Right renal pelvis (tissue), 4 donors: ENCODE measurements at regions not wholly inside any gene's neighbourhood (a gene's known extent, or its start where the extent isn't known, plus 50 kb on each side); places are given as distances from the start of the nearest gene placed in this dataset.
"Not testable (repeated sequence)": the region's sequence is repeated elsewhere in the genome, so short reads cannot be mapped to it uniquely, and the experiment has no call there.

ENCODE experiments used
- DNase-seq, 4 donors: peaks; one replicate each; pipeline ENCODE4 v3.0.0-alpha.2; 2013; ENCODE audit warnings: low read depth in 4 of 4, low spot score in 3 of 4, missing footprints in 1 of 4

DNA sequence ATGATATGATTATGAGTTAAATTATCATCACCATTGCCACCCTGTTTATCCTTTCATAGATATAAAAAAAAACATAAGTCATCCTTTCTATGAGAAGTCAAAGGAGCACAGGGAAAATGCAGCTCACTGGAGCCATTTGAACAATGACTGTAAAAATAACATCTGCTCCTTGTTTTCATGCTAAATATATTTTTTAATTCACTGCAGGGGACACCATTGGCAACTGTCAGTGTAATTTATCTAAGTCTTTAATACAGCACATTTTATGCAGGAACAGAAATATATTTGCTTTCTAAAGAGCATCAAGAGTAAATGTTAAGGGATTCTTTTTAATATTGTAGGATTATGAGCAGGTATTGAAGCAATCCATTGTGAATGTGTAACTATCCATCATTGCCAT, 371.3 kb downstream of the ZBBX start:
- no peak for DNase-seq

GRCh38 chr3:167001374-167001773, 378.7 kb downstream of the ZBBX start:
- DNase-seq = no peak

DNA sequence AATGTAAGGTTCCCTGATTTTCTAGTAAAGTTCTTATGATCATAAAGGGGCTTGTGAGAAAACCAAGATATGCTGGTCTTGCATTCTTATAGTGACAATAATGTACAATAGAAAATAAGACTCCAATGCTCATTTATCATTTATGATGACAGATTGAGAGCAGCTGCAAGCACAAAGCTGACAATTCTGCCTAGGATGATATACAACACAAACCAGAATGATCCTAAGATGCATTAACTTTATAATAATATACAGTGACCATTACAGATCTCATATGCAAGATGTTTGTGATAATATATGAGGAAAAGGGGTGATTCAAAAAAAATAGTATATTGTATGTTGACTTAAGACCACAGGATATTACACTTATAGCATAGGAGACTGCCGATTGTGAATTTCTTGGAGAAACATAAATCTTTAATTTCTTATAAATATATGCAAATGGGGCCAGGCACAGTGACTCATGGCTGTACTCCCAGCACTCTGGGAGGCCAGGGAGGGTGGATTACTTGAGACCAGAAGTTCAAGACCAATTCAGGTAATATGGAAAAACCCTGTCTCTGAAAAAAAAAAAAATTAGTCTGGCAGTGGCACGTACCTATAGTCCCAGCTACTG, 387.0 kb downstream of the ZBBX start:
- no peak for DNase-seq

GRCh38 chr3:166986000-166986399, 394.1 kb downstream of the ZBBX start:
- DNase-seq = no peak

- DNase-seq = not testable (repeated sequence)
Measured at GRCh38 chr3:166975796-166976195, 404.3 kb downstream of the ZBBX start.

- DNase-seq = not testable (repeated sequence)
Measured at GRCh38 chr3:166967714-166968113, 412.4 kb downstream of the ZBBX start.

- DNase-seq = no peak
Measured at GRCh38 chr3:166962911-166963310, 417.2 kb downstream of the ZBBX start.

DNA sequence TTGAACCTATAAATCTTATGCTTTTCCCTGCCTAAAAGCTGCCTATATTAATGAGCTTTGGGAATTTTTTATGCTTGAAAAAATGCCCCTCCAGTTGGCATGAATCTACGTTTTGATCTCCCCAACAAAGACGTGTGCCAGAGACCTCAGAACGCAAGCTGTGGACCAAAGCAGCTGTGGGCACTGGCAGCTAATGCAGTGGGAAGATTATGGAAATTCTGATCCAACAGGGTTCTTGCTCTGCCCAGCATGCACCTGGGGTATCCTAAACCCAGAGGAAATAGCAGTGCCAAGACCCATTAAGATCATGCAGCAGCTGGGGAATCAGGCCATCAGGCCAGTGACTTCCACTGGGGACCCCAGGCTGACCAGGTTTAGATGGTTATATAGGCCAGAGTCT, 423.0 kb downstream of the ZBBX start:
- DNase-seq = no peak

GRCh38 chr3:166955201-166955939, 424.7 kb downstream of the ZBBX start:
- DNase-seq = no peak

GRCh38 chr3:166934879-166935278, 445.2 kb downstream of the ZBBX start:
- DNase-seq = no peak

GRCh38 chr3:166917437-166917836, 462.7 kb downstream of the ZBBX start:
- no peak for DNase-seq

DNA sequence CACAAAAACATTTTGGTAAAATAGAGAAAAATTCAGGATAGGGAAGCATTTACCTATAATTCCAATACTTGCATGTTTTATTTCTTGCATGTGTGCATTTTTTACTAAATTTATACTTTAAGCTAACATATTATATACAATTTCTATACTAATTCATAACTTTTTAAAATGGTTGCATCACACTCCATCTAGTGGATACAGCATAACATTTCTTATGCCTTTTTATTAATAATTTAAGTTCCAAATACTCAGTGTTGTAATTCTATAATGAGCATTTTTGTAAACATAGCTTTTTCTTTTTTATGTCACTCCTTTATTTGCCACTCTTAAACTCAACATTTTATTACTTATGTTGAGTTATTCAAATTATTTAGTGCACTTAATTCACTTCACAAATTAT, 477.7 kb downstream of the ZBBX start:
- no peak for DNase-seq

- DNase-seq = no peak
Measured at GRCh38 chr3:166900866-166901577, 479.1 kb downstream of the ZBBX start.

GRCh38 chr3:166897811-166898210, 482.3 kb downstream of the ZBBX start:
- no peak for DNase-seq

GRCh38 chr3:166889241-166889640, 490.9 kb downstream of the ZBBX start:
- no peak for DNase-seq

GRCh38 chr3:166879661-166880060, 500.4 kb downstream of the ZBBX start:
- no peak for DNase-seq

DNA sequence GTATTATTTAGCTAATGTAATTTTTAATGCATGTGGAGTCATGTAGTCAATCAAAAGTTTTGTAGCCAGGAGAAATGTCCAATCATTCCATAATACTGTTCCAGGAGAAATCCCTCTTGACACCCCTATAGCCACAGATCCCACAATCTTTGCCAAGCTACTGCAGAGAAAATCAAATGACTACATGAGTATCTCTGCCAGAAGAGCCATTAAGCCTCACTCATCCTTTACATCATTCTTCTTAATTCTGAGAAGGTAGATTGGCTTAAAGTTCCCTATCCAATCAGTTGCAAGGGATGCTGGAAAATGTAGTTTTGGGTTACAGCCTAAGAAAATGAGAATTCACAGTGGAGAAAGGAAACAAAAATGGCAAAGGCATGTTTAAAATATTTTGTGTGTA, 502.1 kb downstream of the ZBBX start:
- DNase-seq = no peak

DNA sequence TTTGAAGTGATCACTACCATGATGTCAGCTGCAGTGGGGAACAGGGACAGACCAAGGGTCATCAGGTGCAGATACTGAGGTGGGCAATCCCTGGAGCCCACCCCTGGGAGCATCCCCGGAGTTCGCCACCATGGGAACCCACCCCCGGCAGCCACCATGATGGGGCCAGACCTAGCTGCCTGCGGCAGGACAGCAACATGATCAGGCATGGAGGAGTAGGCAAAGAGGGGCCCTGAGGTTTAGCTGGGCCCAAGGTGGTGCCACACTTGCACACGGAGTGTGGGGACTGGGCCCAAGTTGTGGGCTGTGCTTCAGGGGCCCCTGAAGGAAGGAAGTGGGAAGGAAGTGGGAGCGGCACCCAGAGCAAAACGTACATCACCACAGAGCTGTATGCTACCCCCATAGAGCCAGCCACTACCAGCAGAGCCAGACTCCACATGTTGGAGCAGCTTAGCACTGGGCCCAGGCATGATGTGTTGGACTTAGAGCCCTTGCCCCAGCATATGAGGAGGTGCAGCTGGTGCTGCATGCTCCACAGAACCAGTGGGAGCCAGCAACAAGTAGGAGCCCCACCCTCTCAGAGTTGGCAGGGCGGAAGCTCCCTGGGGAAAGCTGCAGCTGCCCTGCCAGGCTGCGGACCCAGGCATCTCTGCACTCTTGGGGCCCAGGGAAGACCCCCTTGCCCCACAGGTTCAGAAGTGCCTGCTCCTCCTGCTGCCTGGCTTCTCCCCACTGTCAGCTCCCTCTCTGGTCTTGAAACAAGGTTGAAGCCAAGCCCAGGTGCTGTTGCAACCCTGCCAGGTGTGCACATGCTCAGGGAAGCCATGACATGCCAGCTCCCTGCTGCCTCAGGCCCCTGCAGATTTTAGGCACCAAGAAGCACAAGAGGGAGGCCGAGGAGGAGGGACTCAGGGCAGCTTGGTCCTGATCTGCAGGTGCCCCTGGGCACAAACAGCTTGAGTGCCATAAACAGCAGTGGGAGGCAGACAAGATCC, 515.3 kb downstream of the ZBBX start:
- no peak for DNase-seq

GRCh38 chr3:166860217-166860616, 519.9 kb downstream of the ZBBX start:
- DNase-seq = no peak

DNA sequence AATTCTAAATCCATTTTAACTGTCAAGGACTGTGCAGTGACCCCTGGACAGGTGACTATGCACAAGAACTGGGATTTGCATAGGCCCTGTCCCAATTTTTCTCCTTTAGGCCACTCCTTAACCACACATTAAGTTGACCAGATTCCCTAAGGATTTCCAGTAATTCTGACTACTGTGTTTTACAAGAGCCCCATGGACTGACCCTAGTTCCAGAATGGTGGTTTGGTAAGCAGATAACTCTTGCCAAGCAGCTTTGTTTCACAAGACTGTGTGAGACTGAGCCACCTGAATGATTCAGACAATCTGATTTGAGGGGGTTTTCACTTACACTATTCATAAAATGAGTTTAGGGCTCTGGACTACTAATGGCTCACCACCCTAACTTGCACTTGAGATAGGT, 535.8 kb downstream of the ZBBX start:
- no peak for DNase-seq

DNA sequence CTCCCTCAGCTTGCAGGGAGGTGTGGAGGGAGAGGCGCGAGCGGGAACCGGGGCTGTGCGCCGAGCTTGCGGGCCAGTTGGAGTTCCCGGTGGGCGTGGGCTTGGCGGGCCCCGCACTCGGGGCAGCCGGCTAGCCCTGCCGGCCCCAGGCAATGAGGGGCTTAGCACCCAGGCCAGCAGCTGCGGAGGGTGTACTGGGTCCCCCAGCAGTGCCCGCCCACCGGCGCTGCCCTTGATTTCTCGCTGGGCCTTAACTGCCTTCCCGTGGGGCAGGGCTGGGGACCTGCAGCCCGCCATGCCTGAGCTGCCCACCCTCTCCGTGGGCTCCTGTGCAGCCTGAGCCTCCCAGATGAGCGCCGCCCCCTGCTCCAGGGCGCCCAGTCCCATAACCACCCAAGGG, 537.3 kb downstream of the ZBBX start:
- DNase-seq = not testable (repeated sequence)
